HepG2 (cell line): ENCODE measurements at regions not wholly inside any gene's neighbourhood (a gene's known extent, or its start where the extent isn't known, plus 50 kb on each side); places are given as distances from the start of the nearest gene placed in this dataset.

Source experiments
- ATAC-seq: fragments of 200-7000 bp; cut with Tn5 transposase; 3 replicates; pipeline ENCODE4 v1.9.1; 2020; ENCODE audit warnings: mild to moderate bottlenecking, moderate library complexity
- BruUV-seq: library from RNA; stranded (reverse); fragments of 400-500 nt; replicated peaks from 2 replicates; lab custom pipeline; 2021; lab: Mats Ljungman, UMichigan
- CTCF ChIA-PET: fragments of 300-600 bp; formaldehyde crosslinking; extraction: SDS; loops from one replicate; lab custom pipeline; 2021; ENCODE audit warnings: low total read pairs, inconsistent platforms, low intra/inter-chr PET ratio; lab: Yijun Ruan, JAX
- POLR2A ChIA-PET: fragments of 350-600 bp; sonication (Branson Sonifier 250); formaldehyde crosslinking; loops from one replicate; lab custom pipeline; 2020; ENCODE audit warnings: antibody characterized with exemption, inconsistent platforms; lab: Yijun Ruan, JAX
- DNase-seq: peaks from one replicate; pipeline ENCODE4 v3.0.0-alpha.2; 2015; ENCODE audit warnings: low spot score
- FAIRE-seq: peaks from 3 replicates; lab custom pipeline; 2011; peaks lifted over from hg19 to GRCh38; lab: Jason Lieb, UNC
- H2AFZ ChIP-seq: one replicate; pipeline ENCODE4 v1.6.1; 2011; ENCODE audit warnings: low read length, inconsistent platforms
- H3K27ac ChIP-seq: fragments of 300-600 bp; 3 replicates; pipeline ENCODE4 v1.8.0; 2011; ENCODE audit warnings: mixed run types, mild to moderate bottlenecking, mixed read lengths, low read length, inconsistent platforms; ENCODE audit not compliant: insufficient read depth; ENCODE audit errors: extremely low read length
- H3K27me3 ChIP-seq, 2 experiments: fragments of 200-600 bp in 1 of 2; 2 replicates in 1 of 2; 3 replicates in 1 of 2; pipeline versions ENCODE4 v1.6.0 to v1.8.0; 2011; ENCODE audit warnings: low read length in 2 of 2, mild to moderate bottlenecking in 2 of 2, moderate library complexity in 2 of 2, inconsistent platforms in 1 of 2; ENCODE audit not compliant: insufficient read depth in 2 of 2, control insufficient read depth in 1 of 2
- H3K36me3 ChIP-seq, 2 experiments: fragments of 200-600 bp in 1 of 2; replicated peaks in 1 of 2; 2 replicates in 1 of 2; 3 replicates in 1 of 2; pipeline versions ENCODE4 v1.5.1 to v1.8.0; 2011; ENCODE audit warnings: low read length in 2 of 2, inconsistent platforms in 1 of 2; ENCODE audit not compliant: insufficient read depth in 2 of 2, control insufficient read depth in 1 of 2
- H3K4me1 ChIP-seq: 2 replicates; pipeline ENCODE4 v1.5.1; 2012; ENCODE audit warnings: low read length, inconsistent platforms; ENCODE audit not compliant: insufficient read depth
- H3K4me2 ChIP-seq: 2 replicates; pipeline ENCODE4 v1.6.0; 2011; ENCODE audit warnings: low read depth, low read length, inconsistent platforms
- H3K4me3 ChIP-seq, 3 experiments: fragments of 200-600 bp in 1 of 3; sonication (generic), shearing (Covaris generic) in 1 of 3; replicated peaks in 1 of 3; 2 replicates each; pipeline ENCODE4 v1.5.1; 2011 to 2016; ENCODE audit warnings: low read length in 3 of 3, inconsistent platforms in 2 of 3, low read depth in 2 of 3, mild to moderate bottlenecking in 2 of 3, control low read depth in 1 of 3, mixed read lengths in 1 of 3; ENCODE audit not compliant: insufficient read depth in 1 of 3
- H3K79me2 ChIP-seq: one replicate; pipeline ENCODE4 v1.6.1; 2011; ENCODE audit warnings: low read length, inconsistent platforms; ENCODE audit not compliant: insufficient read depth
- H3K9ac ChIP-seq: 2 replicates; pipeline ENCODE4 v1.6.0; 2011; ENCODE audit warnings: mild to moderate bottlenecking, low read depth, low read length, inconsistent platforms; ENCODE audit not compliant: insufficient read depth
- H3K9me3 ChIP-seq: 2 replicates; pipeline ENCODE4 v1.5.1; 2012; ENCODE audit warnings: mild to moderate bottlenecking, low read length
- H4K20me1 ChIP-seq: 2 replicates; pipeline ENCODE4 v1.6.0; 2011; ENCODE audit warnings: inconsistent platforms, mild to moderate bottlenecking, low read length, moderate library complexity; ENCODE audit not compliant: insufficient read depth
- GLI4 ChIP-seq: sonication (generic); formaldehyde crosslinking; IDR thresholded peaks from 2 replicates; pipeline ENCODE4 v1.5.1; 2020; ENCODE audit warnings: missing genetic modification reagents, mild to moderate bottlenecking, moderate library complexity, borderline replicate concordance
- KLF9 ChIP-seq: IDR thresholded peaks from 2 replicates; pipeline ENCODE4 v1.6.1; 2016; ENCODE audit warnings: low read depth
- NFE2L1 ChIP-seq: sonication (generic); formaldehyde crosslinking; IDR thresholded peaks from 2 replicates; pipeline ENCODE4 v1.4.0; 2020; ENCODE audit warnings: missing genetic modification reagents, mild to moderate bottlenecking, borderline replicate concordance
- NFKB2 ChIP-seq: sonication (generic); formaldehyde crosslinking; IDR thresholded peaks from 2 replicates; pipeline ENCODE4 v1.4.0; 2020; ENCODE audit warnings: missing genetic modification reagents, borderline replicate concordance
- SRSF4 ChIP-seq: fragments of 200-400 bp; formaldehyde crosslinking; IDR thresholded peaks from one replicate; pipeline ENCODE4 v1.6.1; 2018; ENCODE audit warnings: mild to moderate bottlenecking, low read depth, low read length, moderate library complexity; ENCODE audit not compliant: poor library complexity, severe bottlenecking
- TARDBP ChIP-seq: sonication (generic); formaldehyde crosslinking; IDR thresholded peaks from 2 replicates; pipeline ENCODE4 v1.8.0; 2022; ENCODE audit warnings: mild to moderate bottlenecking, missing genetic modification reagents
- ZKSCAN1 ChIP-seq: fragments of 150-350 bp; IDR thresholded peaks from 2 replicates; pipeline ENCODE4 v1.6.1; 2014; ENCODE audit warnings: low read length
- ZMYM4 ChIP-seq: sonication (generic); formaldehyde crosslinking; IDR thresholded peaks from 2 replicates; pipeline ENCODE4 v1.8.1; 2023; ENCODE audit warnings: mild to moderate bottlenecking, missing genetic modification reagents
- ZNF644 ChIP-seq: IDR thresholded peaks from 2 replicates; pipeline ENCODE4 v1.6.1; 2016; ENCODE audit warnings: low read depth
- WGBS: methylation state at CpG from one replicate; pipeline ENCODE4 v1.1.6; 2017; ENCODE audit warnings: low lambda C conversion rate; 5-methylcytosine and 5-hydroxymethylcytosine counted together
- in situ Hi-C: cut with HindIII; loops from 2 replicates; pipeline ENCODE4 v1.10.0; 2017; ENCODE audit warnings: low pct_unique_long_range_greater_than_20kb; ENCODE audit not compliant: extremely low pct_ligation_motif_present
- intact Hi-C: fragments of 100-400 bp; cut with micrococcal nuclease; formaldehyde crosslinking; loops from one replicate; pipeline ENCODE4 v1.10.0; 2022; ENCODE audit not compliant: unreplicated experiment
- TF ChIP-seq, protein P1 (sequence below): sonication (generic); formaldehyde crosslinking; IDR thresholded peaks from 2 replicates; pipeline ENCODE4 v1.9.0; 2021; ENCODE audit warnings: missing genetic modification reagents, mild to moderate bottlenecking, borderline replicate concordance
- TF ChIP-seq, protein P2 (sequence below): sonication (generic); formaldehyde crosslinking; IDR thresholded peaks from 2 replicates; pipeline ENCODE4 v1.4.0; 2020; ENCODE audit warnings: mild to moderate bottlenecking, missing genetic modification reagents
- TF ChIP-seq, protein P3 (sequence below): sonication (generic); formaldehyde crosslinking; IDR thresholded peaks from 2 replicates; pipeline ENCODE4 v1.4.0; 2020; ENCODE audit warnings: mild to moderate bottlenecking, missing genetic modification reagents, borderline replicate concordance

DNA sequence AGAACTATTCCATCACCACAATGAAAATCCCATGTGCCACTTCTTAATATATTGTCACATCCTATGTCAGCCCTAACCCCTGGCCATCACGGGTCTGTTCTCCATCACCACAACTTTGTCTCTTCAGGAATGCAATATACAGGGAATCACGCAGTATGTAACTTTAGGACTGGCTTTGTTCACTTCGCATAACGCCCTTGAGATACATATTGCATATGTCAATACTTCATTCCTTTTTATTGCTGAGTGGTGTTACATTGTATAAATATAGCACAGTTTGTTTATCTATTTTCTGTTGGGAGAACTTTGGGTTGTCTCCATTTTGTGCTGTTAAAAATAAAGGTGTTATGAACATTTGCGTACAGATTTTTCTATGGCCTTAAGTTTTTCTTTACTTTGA lies 195.4 kb upstream of the ZMIZ1 start:
- ATAC-seq (no peak), FAIRE-seq (no peak), DNase-seq (no peak)
- Histone ChIP-seq H3K4me2 (no peak overlapping the region), H3K4me1 (no peaks in the 10 kb centered on the region), H3K36me3 (no peaks in the 10 kb centered on the region), H3K4me3 (no peak overlapping the region), H3K27ac (no peak overlapping the region), H3K79me2 (no peaks in the 10 kb centered on the region), H2AFZ (no peak overlapping the region), H3K9ac (no peak overlapping the region), H3K27me3 (peaks cover 2 to 34% of the 10 kb centered on the region in 2 experiments; a peak in 4 of 5 replicates), H3K9me3 (no peaks in the 10 kb centered on the region), H4K20me1 (no peaks in the 10 kb centered on the region)
- in situ Hi-C loops = no loop called here
- TF ChIP-seq NFKB2 (CRISPR knock-in tag) = no peak
- TF ChIP-seq ZKSCAN1 = no peak
- TF ChIP-seq, protein P1, sequence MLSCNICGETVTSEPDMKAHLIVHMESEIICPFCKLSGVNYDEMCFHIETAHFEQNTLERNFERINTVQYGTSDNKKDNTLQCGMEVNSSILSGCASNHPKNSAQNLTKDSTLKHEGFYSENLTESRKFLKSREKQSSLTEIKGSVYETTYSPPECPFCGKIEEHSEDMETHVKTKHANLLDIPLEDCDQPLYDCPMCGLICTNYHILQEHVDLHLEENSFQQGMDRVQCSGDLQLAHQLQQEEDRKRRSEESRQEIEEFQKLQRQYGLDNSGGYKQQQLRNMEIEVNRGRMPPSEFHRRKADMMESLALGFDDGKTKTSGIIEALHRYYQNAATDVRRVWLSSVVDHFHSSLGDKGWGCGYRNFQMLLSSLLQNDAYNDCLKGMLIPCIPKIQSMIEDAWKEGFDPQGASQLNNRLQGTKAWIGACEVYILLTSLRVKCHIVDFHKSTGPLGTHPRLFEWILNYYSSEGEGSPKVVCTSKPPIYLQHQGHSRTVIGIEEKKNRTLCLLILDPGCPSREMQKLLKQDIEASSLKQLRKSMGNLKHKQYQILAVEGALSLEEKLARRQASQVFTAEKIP (CRISPR knock-in tag) = no peak
- no peak for TF ChIP-seq GLI4 (CRISPR knock-in tag)
- ChIA-PET CTCF (no interaction called here), POLR2A (no interaction called here)
- no TSS peak for BruUV-seq
- 57% methylated on average over 5 of the region's 5 CpGs for WGBS
- intact Hi-C loops = no loop called here

DNA sequence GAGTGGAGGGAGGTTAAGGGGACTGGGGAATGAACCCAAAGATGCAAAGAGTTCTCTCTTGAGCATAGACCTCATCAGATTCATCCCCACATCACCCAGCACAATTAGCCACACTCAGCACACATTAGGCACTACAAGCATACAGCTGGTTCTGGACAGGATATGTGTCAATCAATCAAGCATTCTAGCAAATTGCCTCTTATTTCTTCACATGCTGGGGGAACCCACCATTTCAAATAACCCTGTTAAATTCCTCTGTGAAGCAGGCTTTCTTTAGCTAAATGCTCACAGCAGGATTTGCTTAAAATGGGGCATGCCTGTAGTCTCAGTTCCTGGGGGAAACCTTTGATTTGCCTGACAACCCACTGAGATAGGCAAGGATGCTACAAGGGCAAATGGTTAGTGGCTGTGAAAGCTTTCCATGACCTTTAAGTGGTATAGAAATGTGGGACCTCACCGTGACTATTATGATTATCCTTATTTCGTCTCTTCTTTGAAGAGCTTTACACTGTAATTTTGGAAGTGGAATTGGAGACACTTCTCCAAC lies 193.4 kb upstream of the ZMIZ1 start:
- Histone ChIP-seq H3K4me2 (no peak overlapping the region), H3K9ac (no peak overlapping the region), H3K79me2 (no peaks in the 10 kb centered on the region), H3K36me3 (no peaks in the 10 kb centered on the region), H3K27me3 (peaks cover 1 to 22% of the 10 kb centered on the region in 2 experiments; a peak in 4 of 5 replicates), H3K9me3 (no peaks in the 10 kb centered on the region), H3K4me1 (no peaks in the 10 kb centered on the region), H3K4me3 (no peak overlapping the region), H4K20me1 (no peaks in the 10 kb centered on the region), H3K27ac (no peak overlapping the region), H2AFZ (no peak overlapping the region)
- no peak for DNase-seq
- 5% methylated on average over 2 of the region's 2 CpGs for WGBS
- BruUV-seq = no TSS peak
- in situ Hi-C loops (no loop called here), intact Hi-C loops (no loop called here)
- no peak for FAIRE-seq
- ChIA-PET POLR2A (no interaction called here), CTCF (no interaction called here)
- no peak for ATAC-seq
- TF ChIP-seq ZNF644 (CRISPR knock-in tag) (no peak), KLF9 (CRISPR knock-in tag) (no peak), SRSF4 (no peak), NFE2L1 (CRISPR knock-in tag) (no peak), ZMYM4 (CRISPR knock-in tag) (no peak), TARDBP (no peak)
- TF ChIP-seq, protein P2, sequence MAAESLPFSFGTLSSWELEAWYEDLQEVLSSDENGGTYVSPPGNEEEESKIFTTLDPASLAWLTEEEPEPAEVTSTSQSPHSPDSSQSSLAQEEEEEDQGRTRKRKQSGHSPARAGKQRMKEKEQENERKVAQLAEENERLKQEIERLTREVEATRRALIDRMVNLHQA = no peak
- TF ChIP-seq, protein P3, sequence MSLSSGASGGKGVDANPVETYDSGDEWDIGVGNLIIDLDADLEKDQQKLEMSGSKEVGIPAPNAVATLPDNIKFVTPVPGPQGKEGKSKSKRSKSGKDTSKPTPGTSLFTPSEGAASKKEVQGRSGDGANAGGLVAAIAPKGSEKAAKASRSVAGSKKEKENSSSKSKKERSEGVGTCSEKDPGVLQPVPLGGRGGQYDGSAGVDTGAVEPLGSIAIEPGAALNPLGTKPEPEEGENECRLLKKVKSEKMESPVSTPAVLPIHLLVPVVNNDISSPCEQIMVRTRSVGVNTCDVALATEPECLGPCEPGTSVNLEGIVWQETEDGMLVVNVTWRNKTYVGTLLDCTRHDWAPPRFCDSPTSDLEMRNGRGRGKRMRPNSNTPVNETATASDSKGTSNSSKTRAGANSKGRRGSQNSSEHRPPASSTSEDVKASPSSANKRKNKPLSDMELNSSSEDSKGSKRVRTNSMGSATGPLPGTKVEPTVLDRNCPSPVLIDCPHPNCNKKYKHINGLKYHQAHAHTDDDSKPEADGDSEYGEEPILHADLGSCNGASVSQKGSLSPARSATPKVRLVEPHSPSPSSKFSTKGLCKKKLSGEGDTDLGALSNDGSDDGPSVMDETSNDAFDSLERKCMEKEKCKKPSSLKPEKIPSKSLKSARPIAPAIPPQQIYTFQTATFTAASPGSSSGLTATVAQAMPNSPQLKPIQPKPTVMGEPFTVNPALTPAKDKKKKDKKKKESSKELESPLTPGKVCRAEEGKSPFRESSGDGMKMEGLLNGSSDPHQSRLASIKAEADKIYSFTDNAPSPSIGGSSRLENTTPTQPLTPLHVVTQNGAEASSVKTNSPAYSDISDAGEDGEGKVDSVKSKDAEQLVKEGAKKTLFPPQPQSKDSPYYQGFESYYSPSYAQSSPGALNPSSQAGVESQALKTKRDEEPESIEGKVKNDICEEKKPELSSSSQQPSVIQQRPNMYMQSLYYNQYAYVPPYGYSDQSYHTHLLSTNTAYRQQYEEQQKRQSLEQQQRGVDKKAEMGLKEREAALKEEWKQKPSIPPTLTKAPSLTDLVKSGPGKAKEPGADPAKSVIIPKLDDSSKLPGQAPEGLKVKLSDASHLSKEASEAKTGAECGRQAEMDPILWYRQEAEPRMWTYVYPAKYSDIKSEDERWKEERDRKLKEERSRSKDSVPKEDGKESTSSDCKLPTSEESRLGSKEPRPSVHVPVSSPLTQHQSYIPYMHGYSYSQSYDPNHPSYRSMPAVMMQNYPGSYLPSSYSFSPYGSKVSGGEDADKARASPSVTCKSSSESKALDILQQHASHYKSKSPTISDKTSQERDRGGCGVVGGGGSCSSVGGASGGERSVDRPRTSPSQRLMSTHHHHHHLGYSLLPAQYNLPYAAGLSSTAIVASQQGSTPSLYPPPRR (CRISPR knock-in tag) = no peak
